Adrenal gland (tissue), 9 donors: ENCODE measurements at regions not wholly inside any gene's neighbourhood (a gene's known extent, or its start where the extent isn't known, plus 50 kb on each side); places are given as distances from the start of the nearest gene placed in this dataset.
A peak's percentile ranks its signal among the peaks of the same experiment; 100 is the strongest.
"Not testable (repeated sequence)": the region's sequence is repeated elsewhere in the genome, so short reads cannot be mapped to it uniquely, and the experiment has no call there.

Source experiments
- DNase-seq, 7 donors: peaks; one replicate each; pipeline ENCODE4 v3.0.0-alpha.2; 2019 to 2020
- H3K27ac ChIP-seq, 5 donors: fragments of 200-600 bp; sonication (generic) in 4 of 5; 1 replicate in 3 of 5; 2 replicates in 2 of 5; pipeline versions ENCODE4 v1.5.1 to v1.8.0; 2016 to 2020; ENCODE audit warnings: mild to moderate bottlenecking in 1 of 5
- H3K27me3 ChIP-seq: fragments of 200-600 bp; 2 replicates; pipeline ENCODE4 v1.8.0; 2021
- H3K36me3 ChIP-seq, 2 donors: fragments of 200-600 bp; replicated peaks in 1 of 2; 1 replicate in 1 of 2; 2 replicates in 1 of 2; pipeline versions ENCODE4 v1.5.1 to v1.8.0; 2018 to 2022
- H3K4me1 ChIP-seq, 2 donors: fragments of 200-600 bp; replicated peaks in 1 of 2; 1 replicate in 1 of 2; 2 replicates in 1 of 2; pipeline versions ENCODE4 v1.5.1 to v1.8.0; 2018 to 2021
- H3K4me3 ChIP-seq, 4 donors: fragments of 200-600 bp; sonication (generic) in 3 of 4; one replicate each; pipeline ENCODE4 v1.5.1; 2016 to 2018
- H3K9me3 ChIP-seq, 3 donors: fragments of 200-600 bp; sonication (generic) in 1 of 3; replicated peaks in 1 of 3; 1 replicate in 2 of 3; 2 replicates in 1 of 3; pipeline versions ENCODE4 v1.5.1 to v1.8.0; 2016 to 2021
- POLR2A ChIP-seq, 2 donors: fragments of 450-650 bp; IDR thresholded peaks; one replicate each; pipeline ENCODE4 v1.6.1; 2017; ENCODE audit warnings: antibody characterized with exemption in 2 of 2, mild to moderate bottlenecking in 2 of 2, moderate library complexity in 1 of 2
- WGBS, 4 donors: extraction: QIAGEN DNeasy Blood & Tissue Kit in 2 of 4; methylation state at CpG; one replicate each; pipeline versions ENCODE4 v1.1.5 to v1.1.7; 2013 to 2017; 5-methylcytosine and 5-hydroxymethylcytosine counted together
- intact Hi-C, 2 donors: fragments of 100-400 bp; cut with DNase I; formaldehyde crosslinking; loops; one replicate each; pipeline versions ENCODE4 v1.14.1 to v1.15.0; 2022 to 2023
- TF ChIP-seq, protein P1 (sequence below), 6 experiments: fragments of 450-650 bp in 4 of 6; fragments of 200-600 bp in 2 of 6; sonication (generic) in 1 of 6; IDR thresholded peaks; 1 replicate in 5 of 6; 2 replicates in 1 of 6; pipeline versions ENCODE4 v1.5.1 to v1.8.0; 2016 to 2021; ENCODE audit warnings: antibody characterized with exemption in 6 of 6, mild to moderate bottlenecking in 2 of 6, moderate library complexity in 1 of 6
- donor health status: healthy with polysubstance abuse.
- donor health status: Bipolar disorder and iron deficiency.
- donor health status: DM: yes; HTN: yes; CAD: no.
- donor health status: DM: no; HTN: no; CAD: no.
- donor health status: DM: no; HTN: no; CAD: no.

DNA sequence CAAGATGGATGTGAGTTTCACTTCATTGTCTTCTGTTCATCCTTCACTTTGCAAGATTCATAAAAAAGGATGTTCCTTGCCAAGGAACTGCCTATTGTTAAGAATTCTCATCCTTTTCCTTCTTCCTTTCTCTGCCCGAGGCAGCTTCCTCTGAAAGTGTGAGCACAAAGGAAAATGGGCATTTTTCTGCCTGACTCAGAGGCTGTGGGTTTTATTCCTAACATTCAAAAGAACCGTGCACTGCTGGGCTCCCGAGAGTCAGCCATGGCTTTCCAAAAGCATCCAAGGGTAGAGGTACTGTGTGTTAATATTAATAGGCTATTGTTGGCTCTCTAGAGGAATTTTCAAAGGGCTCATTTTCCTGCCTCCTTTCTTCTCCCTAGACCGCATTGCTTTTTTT, 289.4 kb downstream of the ABCC12 start:
- 54 to 60% (median 56%) methylated on average over 4 of the region's 4 CpGs for WGBS, 4 donors
- DNase-seq, result no peak
- H3K4me1 ChIP-seq, result no peaks in the 10 kb centered on the region
- no peaks in the 10 kb centered on the region for H3K36me3 ChIP-seq
- H3K27ac ChIP-seq, result no peak overlapping the region
- no peaks in the 10 kb centered on the region for H3K27me3 ChIP-seq
- no peaks in the 10 kb centered on the region for H3K9me3 ChIP-seq
- intact Hi-C loops, result no loop called here
- TF ChIP-seq, protein P1, sequence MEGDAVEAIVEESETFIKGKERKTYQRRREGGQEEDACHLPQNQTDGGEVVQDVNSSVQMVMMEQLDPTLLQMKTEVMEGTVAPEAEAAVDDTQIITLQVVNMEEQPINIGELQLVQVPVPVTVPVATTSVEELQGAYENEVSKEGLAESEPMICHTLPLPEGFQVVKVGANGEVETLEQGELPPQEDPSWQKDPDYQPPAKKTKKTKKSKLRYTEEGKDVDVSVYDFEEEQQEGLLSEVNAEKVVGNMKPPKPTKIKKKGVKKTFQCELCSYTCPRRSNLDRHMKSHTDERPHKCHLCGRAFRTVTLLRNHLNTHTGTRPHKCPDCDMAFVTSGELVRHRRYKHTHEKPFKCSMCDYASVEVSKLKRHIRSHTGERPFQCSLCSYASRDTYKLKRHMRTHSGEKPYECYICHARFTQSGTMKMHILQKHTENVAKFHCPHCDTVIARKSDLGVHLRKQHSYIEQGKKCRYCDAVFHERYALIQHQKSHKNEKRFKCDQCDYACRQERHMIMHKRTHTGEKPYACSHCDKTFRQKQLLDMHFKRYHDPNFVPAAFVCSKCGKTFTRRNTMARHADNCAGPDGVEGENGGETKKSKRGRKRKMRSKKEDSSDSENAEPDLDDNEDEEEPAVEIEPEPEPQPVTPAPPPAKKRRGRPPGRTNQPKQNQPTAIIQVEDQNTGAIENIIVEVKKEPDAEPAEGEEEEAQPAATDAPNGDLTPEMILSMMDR (IDR thresholded peaks at IDR 0.05), result no peak
- no peak for TF ChIP-seq POLR2A (IDR thresholded peaks at IDR 0.05)
- no peak overlapping the region for H3K4me3 ChIP-seq

DNA sequence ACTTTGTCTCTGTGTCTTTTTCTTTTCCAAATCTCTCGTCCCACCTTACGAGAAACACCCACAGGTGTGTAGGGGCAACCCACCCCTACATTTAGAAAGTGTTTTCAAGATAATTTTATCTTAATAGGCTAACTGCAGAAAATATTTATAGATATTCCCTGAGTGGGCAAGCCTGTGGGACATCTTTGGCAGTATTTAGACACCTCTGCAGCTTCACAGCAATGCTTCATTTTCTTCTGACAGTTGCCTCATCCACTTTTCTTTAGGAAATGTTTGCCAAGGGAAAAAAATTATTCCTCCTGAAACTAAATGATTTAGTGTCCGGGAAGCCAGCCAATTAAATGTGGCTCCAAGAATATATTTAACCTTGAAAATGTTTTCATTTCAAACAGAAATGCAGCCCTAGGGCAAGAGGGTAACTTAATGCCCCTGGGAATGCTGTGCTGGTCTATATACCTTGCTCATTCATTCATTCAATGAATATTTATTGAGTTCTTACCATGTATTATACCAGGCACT, 290.4 kb downstream of the ABCC12 start:
- Histone ChIP-seq H3K36me3 (no peaks in the 10 kb centered on the region), H3K27me3 (no peaks in the 10 kb centered on the region), H3K4me3 (no peak overlapping the region), H3K4me1 (no peaks in the 10 kb centered on the region), H3K27ac (no peak overlapping the region), H3K9me3 (no peaks in the 10 kb centered on the region)
- DNase-seq, result peak in 1 of 7 donors; percentile 17
- intact Hi-C loops, result no loop called here
- TF ChIP-seq POLR2A (IDR thresholded peaks at IDR 0.05), result no peak
- TF ChIP-seq, protein P1 (IDR thresholded peaks at IDR 0.05), result no peak
- WGBS, 4 donors, result 46 to 59% (median 54%) methylated on average over 3 of the region's 3 CpGs

DNA sequence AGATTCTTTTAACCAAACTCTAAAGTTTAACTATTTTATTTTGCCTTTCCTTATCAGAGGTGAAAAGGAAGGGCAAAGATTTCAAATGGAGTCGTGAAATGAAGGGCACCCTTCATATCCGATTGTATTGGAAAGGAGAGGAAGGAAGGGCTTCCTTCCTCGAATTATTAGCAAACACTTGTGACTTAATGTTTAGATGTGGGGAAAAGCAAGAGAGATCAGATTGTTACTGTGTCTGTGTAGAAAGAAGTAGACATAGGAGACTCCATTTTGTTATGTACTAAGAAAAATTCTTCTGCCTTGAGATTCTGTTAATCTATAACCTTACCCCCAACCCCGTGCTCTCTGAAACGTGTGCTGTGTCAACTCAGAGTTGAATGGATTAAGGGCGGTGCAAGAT, 291.5 kb downstream of the ABCC12 start:
- H3K4me3 ChIP-seq, H3K27me3 ChIP-seq, H3K36me3 ChIP-seq, intact Hi-C loops, H3K9me3 ChIP-seq, DNase-seq, H3K27ac ChIP-seq, H3K4me1 ChIP-seq: not testable (repeated sequence)
- 53 to 59% (median 55%) methylated on average over 3 to 6 of the region's 6 CpGs for WGBS, 4 donors

DNA sequence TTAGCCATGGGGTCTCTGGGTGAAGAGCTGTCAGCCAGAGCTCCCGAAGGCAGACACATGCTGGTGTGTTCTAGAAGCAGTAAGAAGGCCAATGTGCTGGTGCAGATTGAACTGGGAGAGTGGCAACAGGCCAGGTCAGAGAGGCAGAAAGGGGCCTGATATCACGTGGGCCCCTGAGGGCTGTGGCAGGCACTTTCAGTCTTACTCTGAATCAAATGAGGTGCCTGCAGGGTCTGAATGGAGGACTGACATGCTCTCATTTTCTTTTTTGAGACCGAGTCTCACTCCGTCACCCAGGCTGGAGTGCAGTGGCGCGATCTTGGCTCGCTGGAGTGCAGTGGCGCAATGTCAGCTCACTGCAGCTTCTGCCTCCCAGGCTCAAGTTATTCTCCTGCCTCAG, 293.8 kb downstream of the ABCC12 start:
- no peak overlapping the region for H3K27ac ChIP-seq
- WGBS, 4 donors, result 81 to 97% (median 93%) methylated on average over 8 of the region's 8 CpGs

More for the DNA sequence above, 293.8 kb downstream of the ABCC12 start:
- intact Hi-C loops, result no loop called here
- DNase-seq, result no peak
- H3K4me1 ChIP-seq, result no peaks in the 10 kb centered on the region
- H3K27me3 ChIP-seq, result no peaks in the 10 kb centered on the region
- no peaks in the 10 kb centered on the region for H3K9me3 ChIP-seq
- no peak overlapping the region for H3K4me3 ChIP-seq
- TF ChIP-seq, protein P1 (IDR thresholded peaks at IDR 0.05), result no peak
- no peak for TF ChIP-seq POLR2A (IDR thresholded peaks at IDR 0.05)
- no peaks in the 10 kb centered on the region for H3K36me3 ChIP-seq
